Stimulated activated naive B cell treated with anti-CD40 and anti-IgM and Interleukin-4, amounts not matched to agents 10 μg/mL and 1 μg/mL and 100 μg/mL, for 72 hours (primary cell): ENCODE measurements at regions not wholly inside any gene's neighbourhood (a gene's known extent, or its start where the extent isn't known, plus 50 kb on each side); places are given as distances from the start of the nearest gene placed in this dataset.
A peak's percentile ranks its signal among the peaks of the same experiment; 100 is the strongest.

Experiments used
- ATAC-seq, 2 donors: fragments of 150-1000 bp; cut with Tn5 transposase; replicated peaks; 2 replicates each; pipeline ENCODE4 v1.10.0; 2021; ENCODE audit warnings: moderate library complexity in 1 of 2
- DNase-seq: peaks from one replicate; pipeline ENCODE4 v3.0.0; 2021
- H3K27ac Mint-ChIP-seq: one replicate; pipeline ENCODE4 v1.8.0; 2022; ENCODE audit warnings: mild to moderate bottlenecking, mixed read lengths
- H3K27me3 Mint-ChIP-seq, 2 donors: one replicate each; pipeline ENCODE4 v1.8.0; 2022; ENCODE audit warnings: mixed read lengths in 2 of 2
- H3K36me3 Mint-ChIP-seq, 2 donors: one replicate each; pipeline ENCODE4 v1.8.0; 2022; ENCODE audit warnings: mixed read lengths in 2 of 2, mild to moderate bottlenecking in 1 of 2
- H3K4me1 Mint-ChIP-seq, 2 donors: one replicate each; pipeline ENCODE4 v1.8.0; 2022; ENCODE audit warnings: mixed read lengths in 2 of 2, mild to moderate bottlenecking in 1 of 2
- H3K4me3 Mint-ChIP-seq, 2 donors: one replicate each; pipeline ENCODE4 v1.8.0; 2022; ENCODE audit warnings: mild to moderate bottlenecking in 2 of 2, mixed read lengths in 2 of 2, moderate library complexity in 1 of 2
- H3K9me3 Mint-ChIP-seq, 2 donors: one replicate each; pipeline ENCODE4 v1.8.0; 2022; ENCODE audit warnings: mixed read lengths in 2 of 2, mild to moderate bottlenecking in 1 of 2

DNA sequence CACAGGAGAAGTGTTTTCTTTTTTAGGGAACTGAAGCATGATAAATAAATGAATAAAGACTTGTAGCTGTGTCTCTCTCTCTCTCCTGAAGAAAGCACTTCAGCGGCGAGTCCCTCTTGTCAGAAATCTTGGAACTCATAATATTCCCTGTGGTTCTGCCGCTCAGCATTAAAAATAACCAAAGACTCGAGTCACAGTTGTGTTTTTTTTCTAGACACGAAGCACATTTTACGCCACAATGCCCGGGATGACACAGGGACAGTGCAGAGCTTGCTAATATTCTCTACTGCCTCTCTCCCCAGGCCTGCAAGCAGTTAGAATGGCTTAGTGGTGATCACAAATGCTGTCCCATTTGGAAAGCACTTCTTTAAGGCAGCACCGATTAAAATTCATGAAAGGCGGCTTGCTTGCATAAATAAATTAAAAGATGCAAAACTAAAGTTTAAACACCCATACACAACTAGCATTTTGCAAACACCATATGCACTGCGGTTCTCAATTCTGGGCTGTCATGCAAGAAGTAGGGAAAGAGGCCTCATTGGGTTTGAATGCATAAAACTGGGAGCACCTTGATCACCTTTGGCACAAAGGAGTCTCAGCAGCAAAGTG is 597.4 kb downstream of the SOX6 start:
- H3K9me3 Mint-ChIP-seq, result peaks cover 7 to 8% of the 10 kb centered on the region in 2 donors
- H3K4me3 Mint-ChIP-seq, result no peak overlapping the region
- no peaks in the 10 kb centered on the region for H3K4me1 Mint-ChIP-seq
- H3K27ac Mint-ChIP-seq, result no peak overlapping the region
- no peaks in the 10 kb centered on the region for H3K36me3 Mint-ChIP-seq
- ATAC-seq (no peak), DNase-seq (no peak)
- peaks cover 0 to 14% of the 10 kb centered on the region in 2 donors for H3K27me3 Mint-ChIP-seq

DNA sequence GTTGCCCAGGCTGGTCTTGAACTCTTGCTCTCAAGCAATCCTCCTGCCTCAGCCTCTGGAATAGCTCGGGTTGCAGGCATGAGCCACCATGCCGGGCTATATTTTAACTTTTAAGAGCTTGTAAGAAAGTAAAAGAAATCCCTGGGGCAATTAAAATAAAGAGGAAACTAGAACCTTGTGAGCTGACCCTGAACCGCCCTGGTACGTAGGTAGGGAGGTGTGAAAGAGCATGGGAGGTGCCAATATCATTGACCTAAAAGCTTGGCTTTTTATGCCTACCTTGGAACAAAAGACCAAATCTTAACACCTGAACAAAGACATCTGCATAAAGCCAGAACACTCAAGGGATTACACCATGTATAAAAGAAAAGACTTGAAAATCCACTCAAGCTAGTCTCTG is 595.1 kb downstream of the SOX6 start:
- Mint-ChIP-seq H3K27me3 (peaks cover 0 to 14% of the 10 kb centered on the region in 2 donors), H3K36me3 (no peaks in the 10 kb centered on the region), H3K9me3 (peaks cover 4% of the 10 kb centered on the region in 2 donors), H3K4me3 (no peak overlapping the region), H3K27ac (no peak overlapping the region), H3K4me1 (no peaks in the 10 kb centered on the region)
- ATAC-seq, result no peak
- DNase-seq, result no peak

DNA sequence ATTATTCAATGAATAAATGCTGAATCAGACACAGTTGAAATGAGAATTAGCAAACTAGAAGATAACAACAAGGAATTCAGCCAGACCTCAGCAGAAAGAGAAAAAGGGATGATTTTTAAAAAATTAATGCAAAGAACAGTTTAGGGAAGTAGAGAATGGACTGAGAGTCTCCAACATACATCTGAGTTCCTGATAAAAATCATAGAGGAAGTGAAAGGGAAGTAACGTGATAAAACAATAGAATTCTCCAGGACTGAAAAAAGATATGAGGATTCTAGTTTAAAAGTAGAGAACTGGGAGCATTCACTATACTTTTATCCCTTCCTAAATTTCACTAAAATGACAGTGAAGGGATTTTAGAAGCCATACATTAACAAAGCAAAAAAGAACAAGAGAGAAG is 592.0 kb downstream of the SOX6 start:
- H3K27ac Mint-ChIP-seq, result no peak overlapping the region
- peaks cover 0 to 1% of the 10 kb centered on the region in 2 donors for H3K9me3 Mint-ChIP-seq
- DNase-seq (no peak), ATAC-seq (no peak)
- no peak overlapping the region for H3K4me3 Mint-ChIP-seq
- no peaks in the 10 kb centered on the region for H3K36me3 Mint-ChIP-seq
- H3K27me3 Mint-ChIP-seq, result peaks cover 0 to 8% of the 10 kb centered on the region in 2 donors
- H3K4me1 Mint-ChIP-seq, result no peaks in the 10 kb centered on the region

DNA sequence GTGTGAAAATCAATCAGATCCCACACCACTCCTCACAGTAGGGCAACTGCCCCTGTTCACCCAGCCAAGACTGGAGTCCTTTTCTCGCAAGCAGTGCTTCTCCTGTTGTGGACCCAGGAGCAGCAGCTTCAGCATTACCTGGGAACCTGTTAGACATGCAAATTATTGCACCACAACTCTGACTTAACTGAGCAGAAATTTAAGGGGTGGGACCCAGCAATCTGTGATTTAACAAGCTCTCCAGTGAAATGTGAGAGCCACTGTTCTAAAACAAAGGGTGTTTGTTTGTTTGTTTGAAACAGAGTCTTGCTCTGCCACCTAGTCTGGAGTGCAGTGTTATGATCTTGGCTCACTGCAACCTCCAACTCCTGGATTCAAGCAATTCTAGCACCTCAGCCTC is 591.4 kb downstream of the SOX6 start:
- Mint-ChIP-seq H3K4me3 (no peak overlapping the region), H3K4me1 (no peaks in the 10 kb centered on the region), H3K27me3 (peaks cover 0 to 8% of the 10 kb centered on the region in 2 donors), H3K9me3 (peaks cover 0 to 1% of the 10 kb centered on the region in 2 donors), H3K36me3 (no peaks in the 10 kb centered on the region), H3K27ac (no peak overlapping the region)
- DNase-seq, result no peak
- no peak for ATAC-seq

DNA sequence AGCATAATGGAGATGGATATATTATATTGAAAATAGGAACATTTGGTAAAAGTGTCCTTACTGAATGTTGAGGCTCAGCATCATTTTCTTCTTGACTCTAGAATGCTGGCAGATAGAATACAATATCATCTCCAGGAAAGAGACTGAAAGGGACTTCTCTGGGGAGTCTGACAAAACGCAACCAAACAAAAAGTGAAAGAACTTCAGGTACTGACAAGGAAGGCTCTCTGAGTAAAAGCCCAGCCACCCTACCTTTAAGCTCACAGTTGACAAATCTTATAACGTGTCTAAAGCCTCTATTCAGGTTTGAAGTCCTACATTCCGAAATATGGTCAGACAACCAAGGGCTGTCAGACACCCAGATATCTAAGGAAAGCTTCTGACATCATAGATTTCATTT is 590.8 kb downstream of the SOX6 start:
- no peaks in the 10 kb centered on the region for H3K36me3 Mint-ChIP-seq
- H3K27me3 Mint-ChIP-seq, result peaks cover 0 to 8% of the 10 kb centered on the region in 2 donors
- no peak overlapping the region for H3K4me3 Mint-ChIP-seq
- H3K4me1 Mint-ChIP-seq, result no peaks in the 10 kb centered on the region
- no peak overlapping the region for H3K27ac Mint-ChIP-seq
- ATAC-seq, result no peak
- H3K9me3 Mint-ChIP-seq, result peaks cover 0 to 1% of the 10 kb centered on the region in 2 donors
- DNase-seq, result no peak

DNA sequence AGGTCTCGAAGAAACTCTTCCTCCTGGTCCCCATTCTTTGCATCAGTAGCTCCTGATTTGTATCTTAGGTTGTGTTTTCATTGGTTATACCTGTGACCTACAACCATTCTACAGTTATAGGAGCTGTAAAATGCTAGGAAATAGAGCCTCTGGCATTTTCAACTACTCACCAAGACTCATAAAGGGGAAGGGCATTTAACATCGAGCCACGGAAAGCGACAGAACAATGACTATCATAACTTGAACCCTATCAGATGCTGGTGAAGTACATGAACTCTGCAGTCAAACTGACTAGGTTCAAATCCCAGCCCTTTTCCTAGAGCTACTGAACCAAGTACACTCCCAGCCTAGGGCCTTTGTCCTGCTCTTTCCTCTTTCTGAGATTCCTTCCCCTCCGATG is 588.0 kb downstream of the SOX6 start:
- Mint-ChIP-seq H3K27ac (no peak overlapping the region), H3K4me1 (no peaks in the 10 kb centered on the region), H3K27me3 (peaks cover 0 to 4% of the 10 kb centered on the region in 2 donors), H3K4me3 (no peak overlapping the region), H3K36me3 (no peaks in the 10 kb centered on the region), H3K9me3 (peaks cover 0 to 1% of the 10 kb centered on the region in 2 donors)
- ATAC-seq (no peak), DNase-seq (no peak)

DNA sequence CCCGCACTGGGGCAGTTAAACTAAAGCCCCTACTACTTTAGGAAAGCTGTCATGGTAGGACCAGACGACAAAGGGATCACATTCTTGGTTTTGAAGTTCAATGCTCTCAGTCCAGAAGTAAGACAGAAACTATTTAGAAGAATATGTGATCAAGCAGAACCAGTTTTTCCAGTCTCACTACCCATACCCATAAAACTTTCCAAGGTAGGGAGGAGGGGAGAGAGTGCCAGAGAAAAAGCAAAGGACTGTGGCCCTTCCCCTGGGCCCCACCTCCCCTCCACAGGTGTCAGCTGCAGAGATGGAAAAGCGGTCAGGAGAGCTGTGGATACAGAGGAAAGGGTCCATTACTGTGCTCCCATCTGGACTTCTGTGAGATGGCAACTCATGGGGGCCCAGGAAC is 587.1 kb downstream of the SOX6 start:
- ATAC-seq, result no peak

DNA sequence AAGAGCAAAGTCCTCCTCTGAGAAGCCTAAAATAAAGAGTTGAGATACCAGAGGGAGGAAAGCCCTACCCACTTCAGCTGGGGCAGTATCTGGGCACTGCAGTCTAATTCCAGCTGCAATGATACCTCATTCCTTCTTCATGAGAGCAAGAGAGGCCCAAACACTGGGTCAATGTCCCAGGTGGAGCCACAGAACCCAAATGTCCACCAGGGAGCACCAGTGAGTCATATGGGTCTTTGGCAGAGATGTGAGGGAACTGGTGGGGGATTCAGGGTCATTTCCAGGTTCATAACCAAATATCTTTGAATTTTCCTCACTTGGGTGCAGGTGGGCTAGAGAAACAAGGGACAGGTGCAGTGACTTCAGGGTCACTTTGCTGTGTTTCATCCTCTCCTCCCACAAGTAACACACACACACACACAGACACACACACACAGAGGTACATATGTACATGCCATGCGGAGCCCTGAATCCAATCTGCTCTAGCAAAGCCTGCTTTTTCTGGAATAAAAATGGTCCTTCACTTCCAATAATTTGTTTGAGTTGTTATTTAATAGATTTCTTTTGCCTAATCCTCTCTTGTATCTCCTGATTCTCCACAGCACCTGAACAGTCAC is 585.4 kb downstream of the SOX6 start:
- ATAC-seq, result peak; percentile 33 to 58
- DNase-seq, result no peak
- no peaks in the 10 kb centered on the region for H3K27me3 Mint-ChIP-seq
- H3K36me3 Mint-ChIP-seq, result no peaks in the 10 kb centered on the region
- no peaks in the 10 kb centered on the region for H3K9me3 Mint-ChIP-seq
- H3K4me3 Mint-ChIP-seq, result no peak overlapping the region
- no peaks in the 10 kb centered on the region for H3K4me1 Mint-ChIP-seq
- no peak overlapping the region for H3K27ac Mint-ChIP-seq

More for the DNA sequence above, 587.1 kb downstream of the SOX6 start:
- Mint-ChIP-seq H3K27me3 (no peaks in the 10 kb centered on the region), H3K9me3 (peaks cover 0 to 1% of the 10 kb centered on the region in 2 donors), H3K4me1 (no peaks in the 10 kb centered on the region), H3K27ac (no peak overlapping the region), H3K4me3 (no peak overlapping the region), H3K36me3 (no peaks in the 10 kb centered on the region)
- no peak for DNase-seq

DNA sequence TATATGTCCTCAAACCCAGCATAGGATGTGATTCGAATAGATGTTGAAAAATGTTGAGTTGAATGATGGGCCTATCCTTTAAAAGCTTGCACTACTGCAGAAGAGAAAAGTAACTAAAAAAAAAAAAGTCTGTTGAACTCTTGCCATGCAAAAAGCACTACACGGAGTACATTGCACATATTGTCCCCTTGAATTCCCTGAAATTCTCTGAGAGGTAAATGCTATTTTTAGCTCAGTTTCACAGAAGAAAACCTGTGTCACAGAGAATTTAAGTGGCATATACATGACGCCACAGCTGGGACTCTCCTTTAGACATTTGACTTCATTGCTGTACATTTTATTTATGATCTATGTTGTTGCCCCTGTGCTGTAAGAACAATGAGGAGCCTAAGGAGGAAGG is 583.8 kb downstream of the SOX6 start:
- Mint-ChIP-seq H3K9me3 (no peaks in the 10 kb centered on the region), H3K4me1 (no peaks in the 10 kb centered on the region), H3K4me3 (no peak overlapping the region), H3K36me3 (no peaks in the 10 kb centered on the region), H3K27me3 (no peaks in the 10 kb centered on the region), H3K27ac (no peak overlapping the region)
- ATAC-seq (no peak), DNase-seq (no peak)

DNA sequence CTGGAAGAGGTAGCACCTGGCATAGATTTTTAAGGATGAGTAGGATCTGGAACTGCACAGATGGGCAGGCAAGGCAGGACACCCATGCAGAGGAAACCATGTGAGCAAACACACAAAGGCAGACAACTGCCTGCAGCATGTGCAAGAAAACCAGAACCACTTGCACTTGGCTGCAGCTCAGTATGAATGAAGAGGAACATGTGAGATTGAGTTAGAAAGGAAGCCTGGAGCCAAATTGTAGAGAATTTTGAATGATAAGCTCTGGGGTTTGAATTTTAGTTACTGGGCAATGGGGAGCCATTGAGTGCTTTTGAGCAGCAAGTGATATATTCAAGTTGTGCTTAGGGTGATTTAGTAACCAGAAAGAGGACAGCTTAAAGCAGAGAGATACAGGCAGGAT is 583.4 kb downstream of the SOX6 start:
- Mint-ChIP-seq H3K9me3 (no peaks in the 10 kb centered on the region), H3K36me3 (no peaks in the 10 kb centered on the region), H3K4me3 (no peak overlapping the region), H3K27me3 (no peaks in the 10 kb centered on the region), H3K4me1 (no peaks in the 10 kb centered on the region), H3K27ac (no peak overlapping the region)
- DNase-seq (no peak), ATAC-seq (no peak)

DNA sequence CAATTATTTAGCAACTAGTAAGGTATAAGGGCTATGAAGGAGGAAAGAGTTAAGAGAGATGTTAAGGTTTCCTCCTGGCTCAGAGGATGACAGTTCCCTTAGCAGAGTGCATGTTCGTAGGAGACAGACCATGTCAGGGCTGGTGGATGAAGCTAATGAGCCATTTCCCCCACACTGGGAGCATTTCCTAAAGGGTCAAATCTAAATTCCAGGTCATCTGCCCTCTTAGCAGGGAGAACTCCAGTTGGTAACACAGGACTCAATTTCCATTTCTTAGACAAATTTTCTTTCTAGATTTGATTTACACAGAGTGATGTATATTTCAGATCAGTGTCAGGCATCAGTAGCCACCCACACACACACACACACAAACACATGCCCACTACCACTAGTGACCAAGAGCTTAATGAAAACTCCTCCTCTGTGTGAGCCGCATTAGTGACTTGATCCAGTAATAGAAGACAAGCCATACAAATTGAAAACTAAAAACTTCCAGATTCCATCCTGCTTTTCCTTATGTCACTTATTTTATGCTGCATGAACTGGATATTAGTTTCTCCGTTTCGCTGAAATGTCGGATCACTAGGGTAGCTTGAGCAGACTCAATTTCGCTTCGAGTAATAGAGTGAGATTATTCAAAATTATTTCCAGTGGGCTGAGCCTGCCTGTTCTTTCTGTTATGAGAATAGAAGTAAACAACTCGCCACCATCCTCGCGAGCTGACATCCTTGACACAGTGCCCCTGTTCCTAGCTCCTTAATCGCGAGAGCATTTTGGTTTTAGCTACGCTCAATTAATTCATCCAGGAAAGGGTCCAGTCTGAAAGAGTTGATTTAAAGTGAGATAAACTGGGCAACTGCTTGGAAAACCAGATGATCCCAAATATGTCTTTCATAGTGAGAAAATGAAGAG is 582.6 kb downstream of the SOX6 start:
- no peaks in the 10 kb centered on the region for H3K36me3 Mint-ChIP-seq
- H3K4me3 Mint-ChIP-seq, result no peak overlapping the region

DNA sequence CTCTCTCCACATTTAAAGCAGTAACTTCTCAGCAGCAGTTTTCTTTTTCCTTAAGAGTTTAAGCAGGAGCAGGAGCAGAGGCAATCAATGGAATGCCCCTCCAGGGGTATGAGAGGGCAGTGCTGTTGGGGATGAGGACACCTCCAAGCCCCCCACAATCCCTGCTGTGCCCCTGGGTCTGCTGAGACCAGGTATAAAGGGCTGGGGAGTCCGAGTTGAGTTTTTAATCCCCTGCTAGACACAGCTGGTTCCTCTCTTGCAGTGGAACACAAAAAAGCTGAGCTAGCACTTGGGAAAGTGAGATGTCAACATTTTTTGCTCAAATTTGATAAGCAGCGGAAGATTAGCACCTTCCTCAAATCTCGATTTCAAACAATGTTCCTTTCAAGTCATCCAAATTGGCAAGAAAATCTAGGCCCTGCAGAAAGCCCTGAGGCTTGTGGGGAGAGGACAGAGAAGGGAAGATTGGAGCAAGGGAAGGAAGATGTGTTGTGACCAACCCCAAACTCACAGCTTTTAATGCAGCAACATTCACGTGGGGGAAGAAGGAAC is 581.9 kb downstream of the SOX6 start:
- Mint-ChIP-seq H3K36me3 (no peaks in the 10 kb centered on the region), H3K9me3 (no peaks in the 10 kb centered on the region), H3K4me3 (no peak overlapping the region), H3K27ac (no peak overlapping the region), H3K4me1 (no peaks in the 10 kb centered on the region), H3K27me3 (no peaks in the 10 kb centered on the region)
- ATAC-seq (no peak), DNase-seq (no peak)

More for the DNA sequence above, 582.6 kb downstream of the SOX6 start:
- ATAC-seq (no peak), DNase-seq (no peak)
- H3K9me3 Mint-ChIP-seq, result no peaks in the 10 kb centered on the region
- no peak overlapping the region for H3K27ac Mint-ChIP-seq
- H3K27me3 Mint-ChIP-seq, result no peaks in the 10 kb centered on the region
- no peaks in the 10 kb centered on the region for H3K4me1 Mint-ChIP-seq

DNA sequence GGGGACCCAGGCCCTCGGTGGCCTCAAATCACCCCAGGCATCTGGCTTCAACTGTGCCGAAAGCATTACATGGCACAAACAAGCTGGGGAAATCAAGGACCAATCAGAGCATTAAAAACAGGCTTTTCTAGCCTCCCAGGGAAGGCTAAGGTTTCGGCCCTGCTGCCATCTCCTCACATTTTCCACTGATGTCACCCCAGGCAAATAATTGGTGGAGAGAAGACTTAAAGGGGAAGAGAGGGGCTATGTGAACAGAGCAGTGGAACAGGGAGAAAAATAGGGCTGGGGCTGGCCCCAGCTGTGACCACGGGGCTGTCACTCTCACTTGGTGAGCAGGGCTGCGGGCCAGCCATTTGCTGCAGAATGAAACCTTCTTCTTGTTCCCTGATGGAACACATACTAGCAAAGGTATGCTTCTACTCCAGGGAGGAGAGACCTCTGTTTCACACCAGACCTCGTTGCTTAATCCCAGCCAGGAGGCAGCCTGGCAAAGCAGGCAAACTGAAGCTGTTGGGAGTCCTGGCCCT is 581.3 kb downstream of the SOX6 start:
- no peak overlapping the region for H3K4me3 Mint-ChIP-seq
- H3K36me3 Mint-ChIP-seq, result no peaks in the 10 kb centered on the region

DNA sequence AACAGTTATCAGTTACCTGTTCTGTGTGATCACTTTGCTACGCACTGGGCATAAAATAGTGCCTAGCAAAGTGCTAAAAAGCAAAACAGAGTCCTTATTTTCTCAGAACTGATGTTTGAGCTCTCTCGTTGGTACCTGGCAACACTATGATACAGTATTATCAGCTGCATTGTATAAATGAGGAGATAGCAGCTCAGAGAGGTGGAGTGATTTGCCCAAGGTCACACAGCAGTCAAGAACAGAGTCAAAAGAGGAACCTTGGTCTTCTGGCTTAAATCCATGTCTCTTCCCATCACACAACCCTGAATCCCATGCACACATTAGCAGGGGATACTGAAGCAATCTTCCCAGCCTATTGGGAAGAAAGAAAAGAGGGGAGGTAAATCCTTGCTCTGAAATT is 580.5 kb downstream of the SOX6 start:
- no peak overlapping the region for H3K27ac Mint-ChIP-seq
- ATAC-seq, result no peak
- H3K4me1 Mint-ChIP-seq, result no peaks in the 10 kb centered on the region
- H3K9me3 Mint-ChIP-seq, result no peaks in the 10 kb centered on the region
- H3K27me3 Mint-ChIP-seq, result peaks cover 0 to 4% of the 10 kb centered on the region in 2 donors
- no peak overlapping the region for H3K4me3 Mint-ChIP-seq
- no peaks in the 10 kb centered on the region for H3K36me3 Mint-ChIP-seq
- DNase-seq, result no peak

More for the DNA sequence above, 581.3 kb downstream of the SOX6 start:
- DNase-seq (no peak), ATAC-seq (peak; percentile 36 to 45)
- Mint-ChIP-seq H3K4me1 (no peaks in the 10 kb centered on the region), H3K9me3 (no peaks in the 10 kb centered on the region), H3K27me3 (no peaks in the 10 kb centered on the region), H3K27ac (no peak overlapping the region)
